H4 (cell line): ENCODE measurements at regions not wholly inside any gene's neighbourhood (a gene's known extent, or its start where the extent isn't known, plus 50 kb on each side); places are given as distances from the start of the nearest gene placed in this dataset.
A peak's percentile ranks its signal among the peaks of the same experiment; 100 is the strongest.

Experiments
- DNase-seq: peaks from one replicate; pipeline ENCODE4 v3.0.0-alpha.2; 2015; ENCODE audit warnings: low spot score

DNA sequence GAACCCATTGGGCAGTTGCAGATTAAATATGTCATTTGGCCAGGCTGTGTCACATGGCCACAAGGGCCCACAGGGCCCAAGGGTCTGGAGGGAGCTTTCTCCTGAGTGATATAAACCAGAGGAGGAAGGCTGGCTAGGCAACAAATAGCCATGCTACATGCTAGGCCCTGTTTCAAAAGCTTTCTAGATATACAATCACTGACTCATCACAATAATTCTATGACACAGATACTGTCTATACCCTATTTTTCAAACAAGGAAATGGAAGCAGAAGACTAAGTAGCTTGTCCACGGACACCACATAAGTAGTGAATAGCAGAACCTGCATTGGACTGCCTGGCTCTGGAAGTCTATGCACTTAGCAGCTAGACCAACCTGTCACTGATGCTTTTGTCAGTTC is 625.4 kb downstream of the NTRK3 start:
- no peak for DNase-seq

DNA sequence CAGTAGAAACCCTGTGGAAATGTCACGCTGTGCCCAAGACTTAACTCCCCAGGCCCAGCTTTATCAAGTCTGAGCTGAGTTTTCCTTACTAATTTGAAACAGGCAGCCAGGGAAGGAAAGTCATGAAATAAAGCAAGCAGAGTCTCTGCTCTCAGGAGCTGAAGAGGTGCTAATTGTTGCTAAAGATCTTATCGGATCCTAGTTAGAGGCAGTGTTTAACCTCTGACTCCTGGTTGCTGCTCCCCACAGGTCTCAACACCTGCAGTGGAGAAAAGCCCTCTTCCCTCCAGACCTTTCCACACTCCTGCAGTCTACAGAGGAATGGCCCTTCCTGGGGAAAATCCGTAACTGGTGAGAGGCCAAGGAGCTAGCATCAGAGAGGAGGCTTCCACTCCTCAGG is 628.2 kb downstream of the NTRK3 start:
- no peak for DNase-seq

DNA sequence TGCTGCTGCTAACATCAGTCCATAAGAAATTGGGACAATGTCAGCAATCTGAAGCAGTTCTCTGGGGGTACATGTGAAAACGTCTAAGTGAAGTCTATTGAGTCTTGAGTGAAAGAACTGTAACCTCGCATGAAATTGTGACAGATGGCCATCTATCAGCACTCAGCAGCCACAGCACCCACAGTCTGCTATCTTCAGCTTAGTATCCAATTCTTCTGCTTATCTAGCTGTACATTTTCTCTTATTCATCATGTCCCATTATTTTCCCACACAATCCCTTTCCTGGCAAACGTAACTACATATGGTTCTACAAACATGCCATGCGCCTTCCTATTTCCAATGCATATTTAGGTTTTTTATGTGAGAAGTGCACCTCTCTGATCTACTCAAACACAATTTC is 629.7 kb downstream of the NTRK3 start:
- DNase-seq, result no peak

DNA sequence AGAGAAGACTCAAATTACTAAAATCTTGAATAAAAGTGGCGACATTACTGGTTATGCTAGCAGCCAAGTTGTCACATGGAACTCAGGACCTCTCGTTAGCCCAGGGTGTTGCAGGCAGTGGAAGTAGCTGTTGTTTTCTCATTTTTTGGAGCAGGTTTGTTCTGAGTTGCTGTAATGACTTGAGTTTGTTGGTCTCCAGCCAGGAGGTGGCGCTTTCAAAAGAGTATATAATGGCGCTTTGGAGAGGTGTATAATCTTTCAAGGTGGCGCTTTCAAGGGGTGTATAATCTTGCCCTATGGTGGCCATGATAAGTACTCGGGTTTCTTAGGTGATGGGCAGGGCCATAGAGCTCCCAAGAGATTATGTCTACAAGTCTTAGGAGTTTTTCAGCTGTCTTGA is 632.7 kb downstream of the NTRK3 start:
- peak; percentile 40 for DNase-seq

DNA sequence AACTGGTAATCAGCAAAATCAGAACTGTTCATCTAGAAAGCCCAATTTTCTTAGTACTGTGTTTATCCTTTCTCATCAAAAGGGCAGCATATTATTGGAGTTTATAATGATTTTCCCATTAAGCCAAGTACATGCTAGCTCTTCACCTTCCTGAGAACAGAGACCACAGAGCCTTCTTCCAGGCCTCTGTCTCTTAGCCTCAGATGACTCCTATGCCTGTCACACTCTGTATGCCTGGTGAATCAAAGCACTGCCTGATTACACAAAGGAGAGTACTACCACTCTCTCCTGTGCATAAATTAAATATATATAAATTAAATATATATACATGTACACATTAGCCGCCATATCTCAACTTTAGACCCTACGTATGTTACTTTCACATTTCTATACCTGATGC is 636.1 kb downstream of the NTRK3 start:
- DNase-seq, result no peak

DNA sequence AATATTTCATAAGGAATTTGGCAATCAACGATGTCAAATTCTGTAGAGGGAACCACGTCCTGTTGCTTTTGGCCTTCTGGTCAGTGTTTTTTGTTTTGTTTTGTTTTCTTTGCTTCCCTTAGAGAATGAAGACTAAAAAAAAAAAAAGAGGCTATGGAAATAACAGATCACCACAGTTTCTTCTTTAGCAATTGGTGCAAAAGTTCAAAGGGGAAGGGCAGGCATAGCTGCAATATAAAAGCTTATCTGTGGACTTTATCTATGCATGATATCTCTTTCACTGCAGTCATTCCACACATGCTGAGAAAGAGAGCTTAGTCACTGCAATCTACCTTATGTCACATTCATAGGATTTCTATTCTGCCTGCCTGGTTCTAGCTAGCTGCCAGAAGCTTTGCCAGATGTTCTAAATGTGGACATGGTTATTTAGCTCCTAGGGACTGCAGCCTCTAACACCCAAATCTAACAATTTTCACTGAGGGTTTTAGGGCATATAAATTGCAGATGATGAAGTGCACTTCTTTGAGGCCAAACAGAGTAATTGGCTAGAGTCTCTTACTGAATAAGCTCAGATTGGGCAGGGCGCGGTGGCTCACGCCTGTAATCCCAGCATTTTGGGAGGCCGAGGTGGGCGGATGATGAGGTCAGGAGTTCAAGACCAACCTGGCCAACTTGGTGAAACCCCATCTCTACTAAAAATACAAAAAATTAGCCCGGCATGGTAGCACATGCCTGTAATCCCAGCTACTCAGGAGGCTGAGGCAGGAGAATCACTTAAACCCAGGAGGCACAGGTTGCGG is 637.2 kb downstream of the NTRK3 start:
- peak; percentile 57 for DNase-seq

DNA sequence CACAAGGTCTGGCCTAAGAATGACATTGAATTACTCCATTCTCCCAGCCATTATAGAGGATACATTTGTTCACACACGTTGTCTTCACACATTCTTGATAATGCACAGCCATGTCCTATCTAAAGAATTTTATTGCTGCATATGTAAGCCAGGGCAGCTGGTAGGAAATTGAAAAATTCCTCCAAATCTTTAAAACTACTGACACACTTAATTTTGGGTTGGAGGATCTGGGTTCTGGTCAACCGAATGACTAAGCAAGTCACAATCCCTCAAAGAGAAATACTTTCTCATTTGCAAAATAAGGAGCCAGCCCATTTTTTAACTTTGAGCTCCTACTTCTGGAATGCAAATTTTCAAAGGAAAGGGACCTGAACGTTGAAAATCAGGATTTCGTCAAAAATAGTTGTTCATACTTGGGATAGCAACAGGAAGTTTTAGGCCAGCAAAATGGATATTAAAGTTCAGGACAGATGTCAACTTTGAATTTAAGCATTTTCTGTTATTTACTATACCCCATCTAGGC is 638.3 kb downstream of the NTRK3 start:
- DNase-seq, result no peak

DNA sequence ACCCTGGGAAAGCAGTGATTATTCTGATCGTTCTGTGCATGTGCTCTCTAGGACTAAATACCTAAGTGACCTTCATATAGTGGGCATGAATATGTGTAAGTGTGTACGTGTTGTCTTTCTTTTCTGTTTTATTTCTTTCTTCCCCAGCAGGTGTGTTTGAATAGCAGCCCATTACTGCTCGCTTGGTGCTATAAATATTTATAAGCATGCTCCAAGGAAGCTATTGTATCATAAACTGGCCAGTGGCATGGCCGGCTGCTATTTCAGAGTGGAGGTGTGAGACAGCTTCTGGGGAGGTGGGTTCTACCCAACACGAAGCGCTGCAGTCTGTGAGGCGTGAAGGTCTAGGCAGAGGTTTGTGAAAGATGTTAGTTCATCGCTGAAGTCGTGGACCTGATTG is 641.8 kb downstream of the NTRK3 start:
- DNase-seq, result no peak

DNA sequence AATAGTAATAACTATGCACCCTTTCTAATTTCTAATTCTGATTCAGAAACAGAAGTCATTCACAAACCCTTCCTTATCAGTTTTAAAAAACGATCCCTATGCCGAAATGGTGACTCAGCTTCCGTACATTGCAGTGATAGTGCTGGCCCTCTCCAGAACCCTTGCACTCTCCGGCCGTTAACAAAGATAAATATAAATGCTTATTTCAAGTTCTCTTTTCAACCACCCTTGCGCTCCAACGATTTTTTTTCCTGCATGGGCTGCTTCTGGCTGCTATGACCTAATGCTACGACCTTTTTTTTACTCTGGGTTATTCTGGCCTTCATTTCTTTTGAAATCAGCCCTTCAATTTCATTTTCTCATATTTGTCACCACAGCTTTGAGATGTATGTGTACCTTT is 646.2 kb downstream of the NTRK3 start:
- no peak for DNase-seq

DNA sequence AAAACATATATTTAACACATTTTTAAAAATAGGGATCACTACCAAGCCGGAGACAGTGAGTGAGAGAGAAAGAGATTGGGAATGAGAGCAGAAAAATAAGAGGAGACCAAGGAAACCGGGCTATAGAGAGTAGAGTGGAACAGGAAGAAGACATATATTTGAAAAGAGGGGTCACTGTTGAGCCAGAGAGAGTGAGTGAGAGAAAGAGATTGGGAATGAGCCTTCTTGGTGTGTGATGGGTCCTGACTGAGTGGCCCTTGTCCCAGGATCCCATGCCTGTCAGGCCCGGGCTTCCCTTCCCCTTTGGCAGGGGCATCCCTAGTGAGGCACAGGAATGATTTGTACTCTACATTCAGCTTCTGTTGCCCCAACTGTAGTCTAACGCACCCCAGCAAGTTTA is 646.6 kb downstream of the NTRK3 start:
- no peak for DNase-seq

DNA sequence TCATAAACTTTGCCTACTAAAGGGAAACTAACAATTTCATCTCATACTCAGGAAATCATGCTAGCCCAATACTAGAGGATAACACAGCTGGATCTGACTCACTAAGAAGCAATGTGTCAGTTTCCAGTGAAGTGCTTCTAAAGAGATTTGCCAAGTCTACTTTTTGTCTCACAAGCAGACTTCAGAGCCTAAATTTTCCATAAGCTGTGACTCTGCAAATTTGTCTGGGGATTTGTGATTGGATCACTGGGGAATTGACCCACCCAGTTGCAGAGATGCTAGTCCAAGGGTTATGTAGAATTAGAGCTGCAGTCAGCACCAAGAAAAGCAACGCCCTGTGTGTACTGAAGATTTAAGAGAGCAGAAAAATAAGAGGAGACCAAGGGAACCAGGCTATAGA is 647.1 kb downstream of the NTRK3 start:
- DNase-seq, result peak; percentile 77

DNA sequence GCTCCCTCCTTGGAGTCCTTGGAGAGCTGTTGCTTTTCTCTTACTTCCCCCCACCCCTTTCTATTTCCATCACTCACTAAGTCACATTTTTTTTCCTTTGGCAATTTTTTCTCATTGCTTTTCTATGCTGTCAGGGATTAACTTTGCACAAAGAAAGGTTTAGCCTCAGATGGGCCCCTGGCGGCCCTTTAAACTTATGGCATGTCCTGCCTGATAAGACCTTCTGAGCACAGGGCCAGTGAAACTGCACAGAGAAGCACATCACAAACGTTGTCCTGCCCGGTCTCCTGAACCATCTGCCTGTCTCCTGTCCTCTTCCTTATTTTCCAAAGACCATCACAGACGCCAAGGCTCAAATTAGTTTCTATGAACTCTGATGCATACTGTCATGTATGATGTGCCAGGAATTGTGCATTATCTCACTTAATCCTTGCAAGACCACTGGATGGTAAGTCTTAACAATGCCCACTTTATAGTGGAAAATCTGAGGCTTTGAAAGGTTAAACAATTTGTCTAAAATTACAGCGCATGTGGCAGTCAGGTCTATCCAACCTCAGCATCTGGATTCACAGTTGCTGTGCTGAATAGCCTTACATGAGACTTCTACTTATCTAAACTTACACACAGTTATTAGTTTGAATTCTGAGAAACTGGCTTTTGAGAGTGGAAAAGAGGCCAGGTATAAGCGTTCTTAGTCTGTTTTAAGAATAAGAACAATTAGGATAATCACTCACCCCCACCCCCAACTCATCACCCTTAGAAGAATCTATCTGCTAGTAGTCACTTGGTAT is 648.1 kb downstream of the NTRK3 start:
- no peak for DNase-seq

DNA sequence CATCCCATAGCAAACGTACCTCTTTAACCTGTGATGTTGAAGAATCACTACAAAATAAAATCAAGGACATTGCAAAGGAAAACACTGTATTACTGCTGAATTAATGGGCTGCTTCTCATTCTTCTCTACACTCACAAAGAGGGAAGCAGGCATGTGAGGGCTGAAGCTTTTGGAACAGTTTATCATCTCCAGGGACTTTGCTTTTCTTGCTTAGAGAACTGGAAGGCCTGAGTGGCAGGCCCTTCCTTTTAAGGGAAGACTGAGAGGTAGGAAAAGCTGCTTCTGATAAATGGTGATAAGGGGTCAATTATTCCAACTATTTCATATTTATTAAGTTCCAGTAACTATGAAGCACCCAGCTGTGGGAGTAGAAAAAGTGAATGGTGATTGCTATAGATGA is 649.6 kb downstream of the NTRK3 start:
- no peak for DNase-seq

DNA sequence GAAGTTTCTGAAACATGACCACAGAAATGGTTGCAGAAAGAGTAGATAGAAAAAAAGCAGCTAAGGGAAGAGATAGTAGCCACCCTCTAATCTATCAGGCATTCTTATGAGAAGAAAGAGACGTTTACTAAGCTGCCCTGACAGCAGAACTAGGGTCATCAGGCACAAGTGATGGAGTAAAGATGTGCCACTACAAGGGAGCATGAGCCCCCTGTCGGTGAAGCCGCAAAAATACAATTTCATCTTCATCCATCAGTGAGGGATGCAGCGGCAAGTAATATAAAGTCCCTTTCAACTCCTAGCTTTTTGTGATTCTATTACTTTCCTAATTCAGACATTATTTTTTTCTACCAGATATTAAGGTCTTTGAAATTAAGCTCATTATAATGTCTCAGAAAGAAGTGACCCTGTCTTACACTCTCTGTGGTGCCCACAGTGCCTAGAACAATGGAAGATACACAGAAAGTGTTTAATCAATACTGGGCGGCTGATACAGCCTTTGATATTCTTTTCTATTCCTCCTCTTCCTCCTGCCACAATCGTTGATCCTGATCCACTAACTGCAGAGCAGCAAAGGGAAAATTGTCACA is 651.6 kb downstream of the NTRK3 start:
- DNase-seq, result peak; percentile 22

DNA sequence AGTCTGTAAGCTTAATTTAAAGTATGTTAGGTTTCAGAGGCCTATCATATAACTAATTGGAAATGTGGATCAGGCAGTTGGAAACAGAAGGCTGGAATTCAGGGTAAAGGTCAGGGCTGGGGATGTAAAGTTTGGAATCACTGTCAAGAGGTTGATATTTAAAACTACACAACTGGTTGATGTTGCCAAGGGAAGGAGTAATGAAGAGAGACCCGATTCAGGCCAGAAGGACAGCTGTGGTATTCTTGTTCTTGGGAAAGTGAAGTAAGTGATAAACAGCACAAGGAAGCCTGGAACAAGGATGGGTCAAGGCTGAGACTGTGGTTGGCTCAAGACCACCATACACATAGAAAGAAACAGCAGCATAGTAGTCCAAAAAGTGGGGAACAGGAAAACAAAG is 654.2 kb downstream of the NTRK3 start:
- DNase-seq, result no peak

DNA sequence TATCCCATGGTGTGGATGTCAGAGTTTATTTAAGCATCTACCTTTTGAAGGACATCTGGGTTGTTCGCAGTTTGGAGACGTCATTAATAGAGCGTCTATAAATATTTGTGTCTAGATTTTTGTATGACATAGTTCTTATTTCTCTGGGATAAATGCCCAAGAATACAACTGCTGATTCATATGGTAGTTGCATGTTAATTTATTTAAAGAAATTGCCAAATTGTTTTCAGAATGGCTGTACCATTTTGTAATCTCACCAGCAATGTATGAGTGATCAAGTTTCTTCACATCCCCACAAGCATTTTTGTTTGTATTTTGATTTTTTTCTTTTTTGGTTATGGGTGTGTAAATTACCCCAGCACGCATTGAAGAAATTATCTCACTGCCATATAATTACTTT is 656.9 kb downstream of the NTRK3 start:
- no peak for DNase-seq

DNA sequence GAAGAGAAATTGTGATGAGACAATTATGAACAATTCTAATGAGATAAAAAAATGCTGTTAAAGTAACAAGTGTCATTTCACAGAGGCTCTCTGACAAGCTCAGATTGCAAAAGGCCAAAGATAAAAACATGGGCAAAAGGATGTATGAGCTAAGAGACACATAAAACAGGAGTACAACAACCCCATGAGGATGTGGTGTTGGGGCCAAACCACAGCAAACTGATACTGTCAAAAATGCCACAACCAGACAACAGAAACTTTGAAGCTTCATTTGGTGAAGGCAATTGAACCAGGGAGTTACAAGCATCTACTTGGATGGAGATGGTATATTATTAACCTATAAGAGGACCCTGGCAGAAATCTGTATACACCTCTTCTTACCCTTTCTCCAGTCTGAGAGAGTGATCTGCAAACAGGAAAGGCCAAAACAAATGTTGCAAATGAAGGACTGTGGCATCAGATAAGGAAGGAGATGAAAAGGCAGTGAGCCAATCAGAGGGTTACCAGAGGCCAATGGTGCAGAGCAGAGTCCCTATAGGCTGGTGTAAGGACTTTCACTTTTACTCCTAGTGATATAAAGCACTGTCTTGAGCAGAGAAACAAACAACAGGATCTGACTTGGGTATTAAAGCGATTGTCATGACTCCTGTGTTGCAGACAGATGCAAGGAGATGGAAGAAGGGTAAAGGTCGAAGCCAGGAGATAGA is 659.0 kb downstream of the NTRK3 start:
- DNase-seq, result peak; percentile 51

DNA sequence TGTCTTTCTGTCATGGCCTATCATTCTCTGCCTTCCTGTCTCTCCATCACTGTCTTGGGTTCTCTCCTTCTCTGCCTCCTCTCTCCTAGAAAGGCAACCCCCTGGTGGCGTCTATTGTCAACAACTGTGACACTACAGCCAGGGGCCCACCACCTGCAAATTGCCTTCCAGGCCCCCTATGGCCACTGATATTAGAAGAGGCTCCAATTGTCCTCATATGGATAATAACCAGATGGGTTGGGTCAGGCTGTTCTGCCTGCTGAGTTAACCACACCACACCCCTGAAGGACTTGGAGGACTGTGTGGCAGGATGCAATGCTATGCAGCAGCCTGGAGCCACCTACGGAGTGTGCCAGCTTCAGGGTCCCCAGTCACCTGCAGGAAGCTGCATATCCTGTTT is 665.0 kb downstream of the NTRK3 start:
- DNase-seq, result no peak

DNA sequence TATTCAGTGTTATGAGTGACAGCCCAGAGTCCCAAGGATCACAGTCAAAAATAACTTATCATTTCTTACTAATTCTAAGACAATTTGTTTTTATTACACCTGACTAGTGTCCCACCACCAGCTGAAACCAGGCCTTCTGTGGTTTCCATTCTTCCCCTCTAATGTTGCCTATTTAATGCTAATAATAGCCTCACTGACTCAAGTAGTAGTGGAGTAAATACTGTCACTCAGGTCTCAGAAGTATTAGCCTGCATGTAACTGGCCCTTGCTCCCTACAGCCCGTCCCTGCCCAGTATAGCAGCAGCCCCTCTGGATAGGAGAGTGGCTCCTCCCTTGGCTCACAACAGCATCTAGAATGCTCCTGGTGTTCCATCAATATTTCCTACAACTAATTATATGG is 665.5 kb downstream of the NTRK3 start:
- DNase-seq, result no peak

DNA sequence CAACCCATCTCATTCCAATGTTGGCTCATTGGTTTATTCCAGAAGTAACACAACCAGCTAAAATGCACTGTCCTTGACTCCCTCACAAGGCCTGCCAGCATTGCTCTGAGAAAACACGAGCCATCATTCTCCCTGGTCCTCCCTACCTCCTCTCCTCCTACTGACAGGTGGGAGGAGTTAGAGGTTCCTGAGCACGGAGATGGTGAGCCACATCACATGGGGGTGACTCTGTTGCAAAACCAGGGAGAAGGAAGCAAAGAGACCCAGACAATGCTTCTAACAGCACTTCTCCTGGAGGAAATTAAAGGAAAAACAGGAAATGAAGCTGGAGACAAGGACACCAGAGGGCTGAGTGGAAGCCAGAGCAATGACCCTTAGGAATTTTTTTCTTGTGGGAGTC is 667.4 kb downstream of the NTRK3 start:
- DNase-seq, result no peak

DNA sequence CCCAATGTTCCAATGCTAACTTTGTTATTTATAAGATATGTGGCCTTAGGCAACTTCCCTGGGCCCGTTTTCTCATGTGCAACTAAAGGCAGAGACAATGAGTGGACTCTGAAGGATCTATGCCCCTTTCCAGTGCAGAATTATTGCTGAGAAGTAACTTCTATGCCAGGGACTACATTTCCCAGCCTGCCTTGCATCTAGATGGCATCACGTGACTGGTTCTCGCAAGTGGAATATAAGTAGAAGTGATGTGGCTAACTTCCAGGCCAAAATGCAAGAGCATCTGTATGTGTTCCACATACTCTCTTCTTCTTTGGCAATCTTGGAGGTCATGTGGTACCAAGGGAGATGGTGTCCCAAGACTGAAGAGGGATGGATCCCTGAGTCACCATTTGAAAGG is 674.4 kb downstream of the NTRK3 start:
- no peak for DNase-seq

DNA sequence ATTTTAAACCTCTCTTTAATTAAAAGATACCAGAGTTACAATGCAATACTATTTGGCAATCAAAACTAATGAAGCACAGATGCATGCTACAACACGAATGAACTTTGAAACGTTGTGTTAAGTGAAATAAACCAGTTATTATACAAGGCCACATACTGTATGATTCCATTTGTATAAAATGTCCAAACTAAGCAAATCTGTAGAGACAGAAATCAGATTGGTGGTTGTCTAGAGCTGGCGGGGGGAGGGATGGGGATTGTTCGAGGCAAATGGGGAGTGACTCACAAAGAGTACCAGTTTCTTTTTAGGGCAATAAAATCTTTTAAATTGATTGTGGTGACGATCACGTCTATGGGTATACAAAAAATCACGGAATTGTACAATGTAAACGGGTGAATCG is 677.0 kb downstream of the NTRK3 start:
- no peak for DNase-seq
